COR-L47 (cell line): ENCODE measurements at regions not wholly inside any gene's neighbourhood (a gene's known extent, or its start where the extent isn't known, plus 50 kb on each side); places are given as distances from the start of the nearest gene placed in this dataset.
"Not testable (repeated sequence)": the region's sequence is repeated elsewhere in the genome, so short reads cannot be mapped to it uniquely, and the experiment has no call there.

Source experiments
- DNase-seq: peaks from one replicate; lab custom pipeline; 2025; lab: John Stamatoyannopoulos, UW

DNA sequence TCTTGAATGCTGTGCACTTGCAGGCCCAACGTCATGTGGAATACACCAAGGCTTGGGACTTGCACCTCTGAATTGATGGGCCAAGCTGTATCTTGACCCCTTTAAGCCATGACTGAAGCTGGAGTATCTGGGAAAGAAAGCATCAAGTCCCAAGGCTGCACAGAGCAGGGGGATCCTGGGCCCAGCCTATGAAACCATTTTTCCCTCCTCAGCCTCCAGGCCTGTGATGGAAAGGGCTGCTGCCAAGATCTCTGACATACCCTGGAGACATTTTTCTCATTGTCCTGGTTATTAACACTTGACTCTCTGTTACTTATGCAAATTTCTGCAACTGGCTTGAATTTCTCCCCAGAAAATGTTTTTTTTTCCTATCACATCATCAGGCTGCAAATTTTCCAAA lies 174.0 kb upstream of the SNX2 start:
- no peak for DNase-seq

DNA sequence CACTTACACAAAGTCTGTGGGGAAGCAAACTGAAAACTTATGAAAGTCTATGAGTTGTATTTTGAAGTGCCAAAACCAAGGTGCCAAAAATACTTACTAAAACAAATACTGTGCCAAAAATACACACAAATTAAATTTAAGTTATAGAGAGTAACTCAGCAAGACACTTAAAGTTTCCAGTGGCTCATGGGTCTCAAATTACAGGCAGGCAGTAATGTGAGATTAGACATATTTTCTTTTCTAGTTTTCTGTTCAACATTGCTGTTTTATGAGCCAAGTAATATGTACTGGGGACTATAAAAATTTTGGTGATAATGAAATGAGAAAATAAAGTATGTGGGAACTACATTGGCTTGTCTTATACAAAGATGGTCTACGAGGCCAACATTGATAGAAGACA lies 172.2 kb upstream of the SNX2 start:
- no peak for DNase-seq

DNA sequence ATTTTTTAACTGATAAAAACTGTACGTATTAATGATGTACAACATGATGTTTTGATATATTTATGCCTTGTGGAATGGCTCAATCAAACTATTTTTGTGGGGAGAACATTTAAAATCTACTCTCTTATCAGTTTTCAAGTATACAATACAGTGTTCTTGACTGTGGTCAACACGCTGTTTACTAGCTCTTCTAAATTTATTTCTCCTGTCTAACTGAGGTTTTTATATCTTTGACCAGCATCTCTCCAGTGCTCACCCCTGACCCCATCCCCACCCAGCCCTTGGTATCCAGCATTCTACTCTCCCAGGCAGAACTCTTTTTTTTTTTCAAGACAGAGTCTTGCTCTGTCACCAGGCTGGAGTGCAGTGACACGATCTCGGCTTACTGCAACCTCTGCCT lies 169.6 kb upstream of the SNX2 start:
- DNase-seq, result no peak

GRCh38 chr5:122607818-122608217 lies 167.1 kb upstream of the SNX2 start:
- DNase-seq, result no peak

DNA sequence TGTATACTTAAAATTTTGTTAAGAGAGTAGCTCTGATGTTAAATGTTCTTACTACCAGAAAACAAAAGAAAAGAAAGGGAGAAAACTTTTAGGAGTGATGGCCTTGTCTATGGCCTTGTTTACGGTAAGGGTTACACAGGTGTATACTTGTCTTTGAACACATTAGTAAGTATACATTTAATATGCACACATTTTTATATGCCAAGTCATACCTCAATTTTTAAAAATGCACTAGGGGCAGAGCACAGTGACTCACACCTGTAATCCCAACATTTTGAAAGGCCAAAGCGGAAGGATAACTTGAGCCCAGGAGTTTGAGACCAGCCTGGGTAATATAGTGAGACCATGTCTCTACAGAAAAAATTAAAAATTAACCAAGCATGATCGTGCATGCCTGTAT lies 166.7 kb upstream of the SNX2 start:
- no peak for DNase-seq

- DNase-seq, result no peak
These were observed 163.5 kb upstream of the SNX2 start for GRCh38 chr5:122611406-122611805.

GRCh38 chr5:122612901-122613300 lies 162.0 kb upstream of the SNX2 start:
- no peak for DNase-seq

GRCh38 chr5:122615146-122615545 lies 159.7 kb upstream of the SNX2 start:
- DNase-seq, result no peak

GRCh38 chr5:122615832-122616231 lies 159.0 kb upstream of the SNX2 start:
- DNase-seq, result no peak

DNA sequence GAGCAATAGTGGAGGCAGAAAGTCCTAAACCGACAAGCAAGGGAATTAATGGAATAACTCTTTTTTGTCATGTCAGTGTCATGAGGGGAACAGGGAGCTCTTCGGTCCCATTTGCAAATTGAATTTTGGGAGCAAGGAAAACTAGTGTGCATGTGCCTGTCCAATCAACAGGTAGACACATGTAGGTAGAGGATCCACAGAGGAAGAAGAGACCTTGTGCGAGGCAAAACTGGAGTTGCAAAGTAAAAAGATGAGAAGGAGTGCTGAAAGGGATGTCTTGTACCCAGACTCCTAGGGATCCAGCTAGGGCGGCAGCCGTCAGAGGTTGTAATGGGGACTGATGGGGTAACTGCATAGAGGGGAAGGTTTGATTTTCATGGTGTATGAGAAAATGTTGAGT lies 156.8 kb upstream of the SNX2 start:
- DNase-seq, result not testable (repeated sequence)

- not testable (repeated sequence) for DNase-seq
These were observed 154.1 kb upstream of the SNX2 start for GRCh38 chr5:122620768-122621167.

- not testable (repeated sequence) for DNase-seq
These were observed 146.2 kb upstream of the SNX2 start for GRCh38 chr5:122628714-122629113.

DNA sequence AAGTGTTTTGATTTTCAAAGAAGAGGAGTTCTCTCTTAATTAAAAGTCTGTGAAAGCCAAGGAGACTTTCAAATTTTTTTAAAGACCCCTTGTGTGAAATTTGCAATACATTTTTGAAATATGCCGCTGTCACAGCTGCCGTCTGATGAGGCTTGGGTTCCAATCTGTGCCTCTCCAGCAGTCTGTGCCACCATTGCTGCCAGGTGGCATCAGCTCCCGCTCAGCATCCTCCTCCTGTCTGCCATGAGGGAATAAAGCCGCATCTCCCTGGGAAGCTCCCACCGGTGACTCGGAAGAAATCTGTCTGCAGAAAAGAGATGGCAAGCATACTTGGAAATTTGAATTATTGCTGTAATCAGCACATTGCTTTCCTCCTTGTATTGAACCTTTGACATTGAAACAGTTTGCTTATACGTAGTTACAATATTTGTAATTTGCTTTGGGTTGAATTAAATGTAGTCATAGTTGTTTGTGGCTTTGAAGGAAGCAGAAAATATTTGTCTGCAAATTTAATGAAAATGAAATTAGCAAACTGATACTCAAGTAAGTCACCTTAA lies 145.7 kb upstream of the SNX2 start:
- DNase-seq, result no peak

GRCh38 chr5:122638581-122638980 lies 136.3 kb upstream of the SNX2 start:
- no peak for DNase-seq

DNA sequence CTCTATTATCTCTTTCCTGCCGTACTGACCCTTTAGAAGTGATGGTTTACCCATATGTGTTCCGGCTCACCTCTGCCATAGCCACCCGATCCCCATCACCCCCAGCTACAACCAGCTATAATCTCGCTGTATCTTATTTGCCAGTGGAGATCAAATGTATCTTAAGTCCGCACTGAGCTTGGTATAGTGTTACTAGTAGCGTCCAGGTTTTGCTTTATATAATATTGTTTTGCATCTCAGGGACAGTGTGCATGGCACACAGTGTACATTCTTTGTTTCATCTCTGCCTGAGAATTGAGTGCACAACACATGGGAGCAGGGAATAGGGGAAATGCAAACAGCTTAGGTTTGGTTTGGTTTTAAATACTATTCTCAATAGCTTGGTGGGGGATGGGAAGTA lies 135.8 kb upstream of the SNX2 start:
- no peak for DNase-seq

DNA sequence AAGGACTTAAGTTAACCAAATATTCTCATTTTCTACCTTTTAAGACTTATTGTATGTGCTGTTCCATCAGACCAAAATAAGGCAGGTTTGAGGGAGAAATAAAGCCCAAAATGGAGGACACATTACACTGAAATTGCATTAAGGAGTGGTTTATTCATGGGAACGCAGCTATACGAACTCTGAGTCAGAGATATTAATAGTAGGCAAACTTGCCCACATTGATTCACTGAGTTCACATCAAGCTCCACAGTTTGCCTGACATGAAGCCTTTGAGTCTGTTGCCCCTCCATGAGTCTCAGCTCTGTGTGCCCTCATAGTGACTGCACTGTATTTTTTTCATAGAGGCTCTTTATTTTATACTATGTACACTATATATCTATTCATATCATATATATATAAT lies 135.0 kb upstream of the SNX2 start:
- DNase-seq, result no peak

GRCh38 chr5:122649080-122649479 lies 125.8 kb upstream of the SNX2 start:
- no peak for DNase-seq

GRCh38 chr5:122653087-122654017 lies 121.5 kb upstream of the SNX2 start:
- no peak for DNase-seq

DNA sequence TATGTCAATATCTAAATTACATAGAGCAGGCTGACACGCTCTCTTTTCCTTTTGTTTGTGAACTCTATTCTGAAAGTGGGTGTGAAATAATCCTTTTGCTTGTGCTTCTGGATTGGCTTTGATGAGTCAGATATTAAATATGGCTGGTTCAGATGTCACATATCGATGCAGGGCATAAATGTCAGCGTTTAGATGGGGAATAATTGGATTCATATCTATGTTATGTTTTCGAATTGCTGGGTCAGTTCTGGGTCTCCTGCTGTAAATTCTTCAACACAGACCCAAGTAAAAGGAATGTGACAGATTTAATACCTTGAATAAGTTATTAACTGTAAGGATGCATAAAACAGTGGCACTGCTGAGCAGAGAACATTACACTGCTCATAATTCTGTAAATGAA lies 118.7 kb upstream of the SNX2 start:
- DNase-seq, result no peak

DNA sequence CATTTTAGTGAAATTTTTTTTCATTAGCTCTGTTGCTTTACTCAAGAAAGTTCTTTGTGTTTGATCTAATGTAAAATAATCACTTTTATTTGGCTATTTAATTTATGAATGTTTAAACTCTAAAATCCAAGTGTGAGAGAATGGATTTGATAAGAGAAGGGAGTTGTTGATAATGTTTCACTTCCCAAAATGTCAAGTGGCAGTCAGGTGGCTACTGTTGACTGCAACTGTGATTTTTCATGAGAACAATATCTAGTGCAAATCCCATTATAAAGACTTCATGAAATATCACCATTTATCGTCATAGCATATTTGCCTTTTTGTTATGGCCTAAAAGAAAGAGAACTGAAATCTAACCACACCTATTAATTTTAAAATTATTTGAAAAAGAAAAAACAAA lies 118.3 kb upstream of the SNX2 start:
- DNase-seq, result no peak

DNA sequence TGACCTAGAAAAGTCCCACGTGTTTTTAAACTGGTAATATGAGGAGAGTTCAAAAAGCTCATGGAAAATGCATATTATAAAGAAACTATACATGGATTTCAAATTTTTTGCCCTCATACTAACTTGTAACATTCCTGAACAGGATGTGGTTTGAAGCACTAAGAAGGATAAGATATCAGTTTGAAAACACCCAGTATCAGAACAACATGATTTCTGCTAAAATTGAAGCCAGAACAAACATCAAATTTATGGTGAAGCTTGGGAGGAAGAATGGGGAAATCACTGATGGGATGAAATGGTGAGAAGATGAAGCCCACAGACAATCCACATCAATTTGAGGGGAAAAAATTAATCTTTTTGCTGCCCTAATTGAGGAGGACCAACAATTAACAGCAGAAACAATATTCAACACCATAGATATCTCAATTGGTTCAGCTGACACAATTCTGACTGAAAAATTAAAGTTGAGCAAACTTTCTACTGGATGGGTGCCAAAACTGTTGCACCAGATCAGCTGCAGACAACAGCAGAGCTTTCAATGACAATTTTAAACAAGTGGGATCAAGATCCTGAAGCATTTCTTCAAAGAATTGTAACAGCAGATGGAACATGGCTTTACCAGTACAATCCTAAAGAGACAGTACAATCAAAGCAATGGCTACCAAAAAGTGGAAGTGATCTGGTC lies 113.2 kb upstream of the SNX2 start:
- DNase-seq, result no peak

DNA sequence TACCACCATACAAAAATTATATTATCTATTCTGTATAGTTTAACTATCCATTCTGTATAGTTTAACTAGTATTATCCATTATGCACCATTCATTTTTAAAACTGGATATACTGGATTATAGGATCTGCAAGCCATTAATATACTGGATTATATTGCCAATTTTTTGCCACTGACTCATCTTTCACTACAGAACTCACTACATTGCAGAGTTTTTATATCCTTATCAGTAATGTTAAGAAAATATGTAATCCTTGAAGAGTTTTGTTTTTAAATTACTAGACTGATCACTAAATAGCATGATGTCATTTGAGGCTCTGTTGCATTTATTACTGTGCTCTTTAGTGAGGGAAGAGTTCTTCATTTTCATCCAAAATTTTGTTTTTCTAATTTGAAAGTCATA lies 109.8 kb upstream of the SNX2 start:
- DNase-seq, result no peak

DNA sequence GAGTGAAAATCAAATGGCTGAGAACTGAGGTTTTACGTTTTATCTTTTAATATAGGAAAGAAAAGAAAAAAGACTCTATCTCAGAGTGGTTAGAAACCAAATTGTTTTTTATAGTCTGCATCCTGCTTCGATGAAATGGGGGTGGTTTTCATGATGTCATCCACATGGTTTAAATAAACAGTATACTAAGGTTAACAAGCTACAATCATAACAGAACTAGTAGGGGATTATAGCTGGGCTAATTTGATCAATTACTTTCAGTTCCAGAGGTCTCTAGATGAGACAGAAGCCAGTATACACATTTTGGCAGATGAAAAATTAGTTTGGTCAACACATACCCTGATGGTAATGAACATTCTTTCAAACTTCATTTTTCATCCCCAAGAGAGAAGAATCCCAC lies 106.3 kb upstream of the SNX2 start:
- no peak for DNase-seq
